ENCODE measurements at regions not wholly inside any gene's neighbourhood (a gene's known extent, or its start where the extent isn't known, plus 50 kb on each side); places are given as distances from the start of the nearest gene placed in this dataset.

GRCh38 chr5:124599028-124599973, 147.1 kb downstream of the ZNF608 start:
- no peak overlapping the region for H3K27ac ChIP-seq
- H3K9ac ChIP-seq (ENCODE audit: insufficient read length) = no peak overlapping the region
- TF ChIP-seq EZH2 (IDR thresholded peaks at IDR 0.05) = no peak
- no peak for DNase-seq (ENCODE audit: low read depth, low spot score)
- no peak overlapping the region for H3K4me3 ChIP-seq
- H3K36me3 ChIP-seq (ENCODE audit: insufficient read depth, low read length) = no peaks in the 10 kb centered on the region
- no peaks in the 10 kb centered on the region for H3K9me3 ChIP-seq (ENCODE audit: low read depth, low read length)

GRCh38 chr5:124596595-124597421, 149.6 kb downstream of the ZNF608 start:
- Histone ChIP-seq H3K36me3 (ENCODE audit: insufficient read depth, low read length) (no peaks in the 10 kb centered on the region), H3K9me3 (ENCODE audit: low read depth, low read length) (no peaks in the 10 kb centered on the region), H3K27ac (no peak overlapping the region), H3K9ac (ENCODE audit: insufficient read length) (no peak overlapping the region), H3K4me3 (no peak overlapping the region)
- no peak for TF ChIP-seq POLR2AphosphoS5 (IDR thresholded peaks at IDR 0.05; ENCODE audit: borderline replicate concordance, low read depth, low read length)
- TF ChIP-seq FOXP2 (optimal IDR thresholded peaks at IDR 0.05; ENCODE audit: control extremely low read depth, extremely low read length, insufficient read depth) = no peak
- no peak for TF ChIP-seq EZH2 (IDR thresholded peaks at IDR 0.05)
- no peak for DNase-seq (ENCODE audit: low read depth, low spot score)

- no peaks in the 10 kb centered on the region for H3K9me3 ChIP-seq (ENCODE audit: low read depth, low read length)
- TF ChIP-seq FOXP2 (optimal IDR thresholded peaks at IDR 0.05; ENCODE audit: control extremely low read depth, extremely low read length, insufficient read depth) = no peak
- no peak for TF ChIP-seq EZH2 (IDR thresholded peaks at IDR 0.05)
- no peak for TF ChIP-seq POLR2AphosphoS5 (IDR thresholded peaks at IDR 0.05; ENCODE audit: borderline replicate concordance, low read depth, low read length)
- no peak overlapping the region for H3K9ac ChIP-seq (ENCODE audit: insufficient read length)
- no peaks in the 10 kb centered on the region for H3K36me3 ChIP-seq (ENCODE audit: insufficient read depth, low read length)
- H3K27ac ChIP-seq = no peak overlapping the region
- no peak overlapping the region for H3K4me3 ChIP-seq
- DNase-seq (ENCODE audit: low read depth, low spot score) = no peak
These were observed 152.5 kb downstream of the ZNF608 start for GRCh38 chr5:124593952-124594351.

- H3K9ac ChIP-seq (ENCODE audit: insufficient read length) = no peak overlapping the region
- TF ChIP-seq FOXP2 (optimal IDR thresholded peaks at IDR 0.05; ENCODE audit: control extremely low read depth, extremely low read length, insufficient read depth) = no peak
- TF ChIP-seq POLR2AphosphoS5 (IDR thresholded peaks at IDR 0.05; ENCODE audit: borderline replicate concordance, low read depth, low read length) = no peak
- TF ChIP-seq EZH2 (IDR thresholded peaks at IDR 0.05) = no peak
- no peaks in the 10 kb centered on the region for H3K36me3 ChIP-seq (ENCODE audit: insufficient read depth, low read length)
- no peak for DNase-seq (ENCODE audit: low read depth, low spot score)
- no peaks in the 10 kb centered on the region for H3K9me3 ChIP-seq (ENCODE audit: low read depth, low read length)
- no peak overlapping the region for H3K4me3 ChIP-seq
- H3K27ac ChIP-seq = no peak overlapping the region
These were observed 153.5 kb downstream of the ZNF608 start for GRCh38 chr5:124592891-124593290.

GRCh38 chr5:124591583-124591982, 154.9 kb downstream of the ZNF608 start:
- Histone ChIP-seq H3K9me3 (ENCODE audit: low read depth, low read length) (no peaks in the 10 kb centered on the region), H3K36me3 (ENCODE audit: insufficient read depth, low read length) (no peaks in the 10 kb centered on the region), H3K4me3 (no peak overlapping the region), H3K27ac (no peak overlapping the region), H3K9ac (ENCODE audit: insufficient read length) (no peak overlapping the region)
- TF ChIP-seq POLR2AphosphoS5 (IDR thresholded peaks at IDR 0.05; ENCODE audit: borderline replicate concordance, low read depth, low read length) = no peak
- TF ChIP-seq EZH2 (IDR thresholded peaks at IDR 0.05) = no peak
- TF ChIP-seq FOXP2 (optimal IDR thresholded peaks at IDR 0.05; ENCODE audit: control extremely low read depth, extremely low read length, insufficient read depth) = no peak
- no peak for DNase-seq (ENCODE audit: low read depth, low spot score)

- no peaks in the 10 kb centered on the region for H3K36me3 ChIP-seq (ENCODE audit: insufficient read depth, low read length)
- no peak overlapping the region for H3K4me3 ChIP-seq
- DNase-seq (ENCODE audit: low read depth, low spot score) = no peak
- H3K9me3 ChIP-seq (ENCODE audit: low read depth, low read length) = no peaks in the 10 kb centered on the region
- no peak for TF ChIP-seq POLR2AphosphoS5 (IDR thresholded peaks at IDR 0.05; ENCODE audit: borderline replicate concordance, low read depth, low read length)
- H3K27ac ChIP-seq = no peak overlapping the region
- H3K9ac ChIP-seq (ENCODE audit: insufficient read length) = no peak overlapping the region
These were observed 155.8 kb downstream of the ZNF608 start for GRCh38 chr5:124590686-124591085.

GRCh38 chr5:124587280-124587679, 159.2 kb downstream of the ZNF608 start:
- Histone ChIP-seq H3K4me3 (no peak overlapping the region), H3K9me3 (ENCODE audit: low read depth, low read length) (no peaks in the 10 kb centered on the region), H3K9ac (ENCODE audit: insufficient read length) (no peak overlapping the region), H3K27ac (no peak overlapping the region), H3K36me3 (ENCODE audit: insufficient read depth, low read length) (no peaks in the 10 kb centered on the region)
- TF ChIP-seq POLR2AphosphoS5 (IDR thresholded peaks at IDR 0.05; ENCODE audit: borderline replicate concordance, low read depth, low read length) (no peak), FOXP2 (optimal IDR thresholded peaks at IDR 0.05; ENCODE audit: control extremely low read depth, extremely low read length, insufficient read depth) (no peak), EZH2 (IDR thresholded peaks at IDR 0.05) (no peak)
- no peak for DNase-seq (ENCODE audit: low read depth, low spot score)

- H3K9me3 ChIP-seq (ENCODE audit: low read depth, low read length) = no peaks in the 10 kb centered on the region
- H3K4me3 ChIP-seq = no peak overlapping the region
- H3K27ac ChIP-seq = no peak overlapping the region
- no peak overlapping the region for H3K9ac ChIP-seq (ENCODE audit: insufficient read length)
- no peak for DNase-seq (ENCODE audit: low read depth, low spot score)
- no peaks in the 10 kb centered on the region for H3K36me3 ChIP-seq (ENCODE audit: insufficient read depth, low read length)
- TF ChIP-seq FOXP2 (optimal IDR thresholded peaks at IDR 0.05; ENCODE audit: control extremely low read depth, extremely low read length, insufficient read depth) (no peak), POLR2AphosphoS5 (IDR thresholded peaks at IDR 0.05; ENCODE audit: borderline replicate concordance, low read depth, low read length) (no peak), EZH2 (IDR thresholded peaks at IDR 0.05) (no peak)
These were observed 161.3 kb downstream of the ZNF608 start for GRCh38 chr5:124584991-124585715.
